IMR-90 (cell line): ENCODE measurements at regions not wholly inside any gene's neighbourhood (a gene's known extent, or its start where the extent isn't known, plus 50 kb on each side); places are given as distances from the start of the nearest gene placed in this dataset.

ENCODE experiments used
- ATAC-seq: fragments of 200-7000 bp; cut with Tn5 transposase; 2 replicates; pipeline ENCODE4 v1.9.1; 2020; ENCODE audit warnings: low read depth, mild to moderate bottlenecking, moderate library complexity
- BruUV-seq: library from RNA; stranded (reverse); fragments of 400-500 nt; replicated peaks from 2 replicates; lab custom pipeline; 2021; lab: Mats Ljungman, UMichigan
- CTCF ChIA-PET: fragments of 300-600 bp; formaldehyde crosslinking; extraction: SDS; loops from one replicate; lab custom pipeline; 2021; ENCODE audit warnings: antibody characterized with exemption; lab: Yijun Ruan, JAX
- POLR2A ChIA-PET: fragments of 300-600 bp; sonication (Branson Sonifier 250); formaldehyde crosslinking; loops from one replicate; lab custom pipeline; 2022; ENCODE audit warnings: antibody characterized with exemption; ENCODE audit not compliant: unreplicated experiment; lab: Charles Lee
- DNase-seq: peaks from one replicate; pipeline ENCODE4 v3.0.0; 2013
- H2AFZ ChIP-seq: replicated peaks from 2 replicates; pipeline ENCODE3; 2013; ENCODE audit warnings: low read length, mild to moderate bottlenecking; ENCODE audit not compliant: poor library complexity
- H2AK5ac ChIP-seq: 2 replicates; pipeline ENCODE4 v1.6.1; 2013; ENCODE audit warnings: low read depth, low read length, inconsistent platforms
- H2AK9ac ChIP-seq: replicated peaks from 2 replicates; pipeline ENCODE3; 2013; ENCODE audit warnings: mild to moderate bottlenecking, low read depth, low read length, moderate library complexity; ENCODE audit not compliant: poor library complexity
- H2BK120ac ChIP-seq: 2 replicates; pipeline ENCODE4 v1.6.1; 2013; ENCODE audit warnings: low read depth, low read length, inconsistent platforms
- H2BK15ac ChIP-seq: 3 replicates; pipeline ENCODE4 v1.6.1; 2013; ENCODE audit warnings: low read depth, low read length, inconsistent platforms
- H2BK20ac ChIP-seq: 2 replicates; pipeline ENCODE4 v1.6.1; 2013; ENCODE audit warnings: low read depth, mild to moderate bottlenecking, inconsistent platforms, low read length, moderate library complexity
- H2BK5ac ChIP-seq: 2 replicates; pipeline ENCODE4 v1.6.1; 2013; ENCODE audit warnings: mild to moderate bottlenecking, low read depth, low read length, inconsistent platforms; ENCODE audit not compliant: poor library complexity, severe bottlenecking
- H3K14ac ChIP-seq: replicated peaks from 2 replicates; pipeline ENCODE4 v1.6.1; 2013; ENCODE audit warnings: low read depth, low read length, inconsistent platforms
- H3K18ac ChIP-seq: 2 replicates; pipeline ENCODE4 v1.6.1; 2013; ENCODE audit warnings: low read depth, low read length, control low read depth
- H3K23ac ChIP-seq: 2 replicates; pipeline ENCODE4 v1.6.1; 2013; ENCODE audit warnings: low read depth, low read length, inconsistent platforms
- H3K27ac ChIP-seq: 2 replicates; pipeline ENCODE4 v1.5.1; 2013; ENCODE audit warnings: mild to moderate bottlenecking, control low read depth, low read length; ENCODE audit not compliant: insufficient read depth
- H3K27me3 ChIP-seq: 2 replicates; pipeline ENCODE4 v1.6.1; 2013; ENCODE audit warnings: low read length; ENCODE audit not compliant: control insufficient read depth, insufficient read depth
- H3K36me3 ChIP-seq: 2 replicates; pipeline ENCODE4 v1.6.1; 2013; ENCODE audit warnings: low read length, mixed read lengths; ENCODE audit not compliant: control insufficient read depth, insufficient read depth
- H3K4ac ChIP-seq: 2 replicates; pipeline ENCODE4 v1.6.1; 2013; ENCODE audit warnings: low read depth, low read length, inconsistent platforms
- H3K4me1 ChIP-seq: 2 replicates; pipeline ENCODE4 v1.6.1; 2013; ENCODE audit warnings: low read length, mixed read lengths; ENCODE audit not compliant: control insufficient read depth, insufficient read depth
- H3K4me2 ChIP-seq: 2 replicates; pipeline ENCODE4 v1.6.1; 2013; ENCODE audit warnings: low read depth, mild to moderate bottlenecking, control low read depth, low read length, moderate library complexity
- H3K4me3 ChIP-seq: 2 replicates; pipeline ENCODE4 v1.5.1; 2013; ENCODE audit warnings: low read depth, mild to moderate bottlenecking, control low read depth, low read length, moderate library complexity; ENCODE audit not compliant: insufficient read depth
- H3K56ac ChIP-seq: 2 replicates; pipeline ENCODE4 v1.6.1; 2013; ENCODE audit warnings: low read length, inconsistent platforms; ENCODE audit not compliant: insufficient read depth; ENCODE audit errors: extremely low read depth
- H3K79me1 ChIP-seq, 2 experiments: 2 replicates each; pipeline ENCODE4 v1.6.1; 2013; ENCODE audit warnings: low read length in 2 of 2, inconsistent platforms in 1 of 2, low read depth in 1 of 2
- H3K9ac ChIP-seq: 2 replicates; pipeline ENCODE4 v1.6.1; 2013; ENCODE audit warnings: low read depth, low read length, control low read depth
- H3K9me1 ChIP-seq: 2 replicates; pipeline ENCODE4 v1.6.1; 2013; ENCODE audit warnings: low read length, inconsistent platforms; ENCODE audit not compliant: insufficient read depth
- H3K9me3 ChIP-seq: 2 replicates; pipeline ENCODE4 v1.6.1; 2013; ENCODE audit warnings: low read length; ENCODE audit not compliant: control insufficient read depth, insufficient read depth
- H4K20me1 ChIP-seq: 2 replicates; pipeline ENCODE4 v1.6.1; 2013; ENCODE audit warnings: low read length, inconsistent platforms; ENCODE audit not compliant: insufficient read depth
- H4K5ac ChIP-seq: 2 replicates; pipeline ENCODE4 v1.6.1; 2013; ENCODE audit warnings: mild to moderate bottlenecking, low read depth, low read length, control low read depth
- H4K8ac ChIP-seq, 2 experiments: 2 replicates each; pipeline ENCODE4 v1.6.1; 2013; ENCODE audit warnings: low read depth in 2 of 2, low read length in 2 of 2, control low read depth in 1 of 2, inconsistent platforms in 1 of 2
- H4K91ac ChIP-seq: 2 replicates; pipeline ENCODE4 v1.6.1; 2013; ENCODE audit warnings: low read depth, low read length, inconsistent platforms; ENCODE audit not compliant: insufficient read depth
- BHLHE40 ChIP-seq: fragments of 150-350 bp; IDR thresholded peaks from 2 replicates; pipeline ENCODE4 v1.6.1; 2016; ENCODE audit warnings: mild to moderate bottlenecking, low read depth, low read length
- CEBPB ChIP-seq: IDR thresholded peaks from 2 replicates; pipeline ENCODE4 v1.6.1; 2012; ENCODE audit warnings: low read depth, low read length, improper control_type of control experiment
- CHD1 ChIP-seq: IDR thresholded peaks from 2 replicates; pipeline ENCODE4 v1.6.1; 2012; ENCODE audit warnings: low read depth, low read length, improper control_type of control experiment
- CTCF ChIP-seq: conservative IDR thresholded peaks from 2 replicates; pipeline ENCODE4 v1.5.1; 2012; ENCODE audit warnings: mild to moderate bottlenecking, low read depth, low read length, improper control_type of control experiment
- FOS ChIP-seq: fragments of 150-350 bp; IDR thresholded peaks from 2 replicates; pipeline ENCODE4 v1.6.1; 2016; ENCODE audit warnings: low read depth, low read length
- MAFK ChIP-seq: IDR thresholded peaks from 2 replicates; pipeline ENCODE4 v1.6.1; 2012; ENCODE audit warnings: low read depth, low read length, improper control_type of control experiment
- MAZ ChIP-seq: IDR thresholded peaks from 2 replicates; pipeline ENCODE4 v1.6.1; 2012; ENCODE audit warnings: low read depth, mild to moderate bottlenecking, low read length, improper control_type of control experiment, moderate library complexity, borderline replicate concordance
- MXI1 ChIP-seq: IDR thresholded peaks from 2 replicates; pipeline ENCODE4 v1.6.1; 2012; ENCODE audit warnings: low read depth, mild to moderate bottlenecking, low read length, moderate library complexity, borderline replicate concordance
- NFE2L2 ChIP-seq: fragments of 150-350 bp; IDR thresholded peaks from 2 replicates; pipeline ENCODE4 v1.6.1; 2016; ENCODE audit warnings: low read depth, mild to moderate bottlenecking, low read length
- RCOR1 ChIP-seq: IDR thresholded peaks from 2 replicates; pipeline ENCODE4 v1.6.1; 2012; ENCODE audit warnings: mild to moderate bottlenecking, low read length, improper control_type of control experiment; ENCODE audit not compliant: insufficient replicate concordance
- RFX5 ChIP-seq: IDR thresholded peaks from 2 replicates; pipeline ENCODE4 v1.8.0; 2012; ENCODE audit warnings: low read depth, mild to moderate bottlenecking, low read length, moderate library complexity
- SMC3 ChIP-seq: fragments of 150-350 bp; IDR thresholded peaks from 2 replicates; pipeline ENCODE4 v1.6.1; 2016; ENCODE audit warnings: low read depth, mild to moderate bottlenecking, antibody characterized with exemption, low read length, moderate library complexity
- WGBS, 2 experiments: methylation state at CpG; one replicate each; pipeline versions ENCODE4 v1.1.5 to v1.1.7; 2013; ENCODE audit warnings: missing lambda C conversion rate in 2 of 2; ENCODE audit not compliant: insufficient read length in 1 of 2; ENCODE audit errors: extremely low coverage in 2 of 2; 5-methylcytosine and 5-hydroxymethylcytosine counted together
- dilution Hi-C: fragments of 300-500 bp; cut with HindIII; formaldehyde crosslinking; loops from one replicate; pipeline ENCODE4 v1.14.3; 2018; ENCODE audit warnings: low sequenced_read_pairs; ENCODE audit not compliant: unreplicated experiment
- in situ Hi-C: fragments of 300-500 bp; cut with MboI; formaldehyde crosslinking; loops from 3 replicates; pipeline ENCODE4 v1.14.3; 2019; ENCODE audit warnings: low sequenced_read_pairs, inconsistent platforms, mixed read lengths
- intact Hi-C: fragments of 100-400 bp; cut with micrococcal nuclease; formaldehyde crosslinking; loops from 2 replicates; pipeline ENCODE4 v1.10.0; 2022
- TF ChIP-seq, protein P1 (sequence below): fragments of 150-350 bp; IDR thresholded peaks from 2 replicates; pipeline ENCODE4 v1.6.1; 2017; ENCODE audit warnings: mild to moderate bottlenecking, antibody characterized with exemption, low read length, low read depth
- TF ChIP-seq, protein P2 (sequence below): fragments of 150-350 bp; IDR thresholded peaks from 2 replicates; pipeline ENCODE4 v1.6.1; 2016; ENCODE audit warnings: low read depth, mild to moderate bottlenecking, low read length, moderate library complexity, borderline replicate concordance

DNA sequence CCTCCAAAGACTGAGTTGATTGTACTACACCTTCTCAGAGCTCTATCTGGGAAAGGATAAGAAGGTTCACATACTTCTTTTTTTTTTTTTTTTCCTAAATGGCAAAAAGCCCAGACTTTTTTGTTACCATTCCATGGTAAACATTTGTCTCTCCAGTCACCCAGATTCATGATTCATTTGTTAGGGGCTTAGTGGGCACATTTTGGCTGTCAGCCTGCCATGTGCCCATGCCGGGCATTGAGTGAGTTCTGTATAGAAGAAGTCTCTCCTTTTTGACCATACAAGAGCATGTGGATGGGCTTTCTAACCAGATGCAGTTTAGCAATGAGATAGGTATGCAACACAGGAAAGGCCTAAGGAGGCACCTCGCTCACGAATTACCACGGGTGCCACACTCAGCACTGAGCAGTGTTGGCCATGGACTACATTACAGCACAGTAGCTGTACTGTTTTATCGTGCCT is 447.5 kb upstream of the HSF2 start:
- TF ChIP-seq FOS: peak; percentile 21; the same call in 1 of the 2 replicates
- TF ChIP-seq, protein P1, sequence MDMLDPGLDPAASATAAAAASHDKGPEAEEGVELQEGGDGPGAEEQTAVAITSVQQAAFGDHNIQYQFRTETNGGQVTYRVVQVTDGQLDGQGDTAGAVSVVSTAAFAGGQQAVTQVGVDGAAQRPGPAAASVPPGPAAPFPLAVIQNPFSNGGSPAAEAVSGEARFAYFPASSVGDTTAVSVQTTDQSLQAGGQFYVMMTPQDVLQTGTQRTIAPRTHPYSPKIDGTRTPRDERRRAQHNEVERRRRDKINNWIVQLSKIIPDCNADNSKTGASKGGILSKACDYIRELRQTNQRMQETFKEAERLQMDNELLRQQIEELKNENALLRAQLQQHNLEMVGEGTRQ: peak; percentile 2; the same call in 1 of the 2 replicates
- TF ChIP-seq SMC3: no peak
- TF ChIP-seq CEBPB: peak; percentile 34; the same call in 1 of the 2 replicates
- no peak for TF ChIP-seq BHLHE40
- no peak for TF ChIP-seq NFE2L2
- TF ChIP-seq, protein P2, sequence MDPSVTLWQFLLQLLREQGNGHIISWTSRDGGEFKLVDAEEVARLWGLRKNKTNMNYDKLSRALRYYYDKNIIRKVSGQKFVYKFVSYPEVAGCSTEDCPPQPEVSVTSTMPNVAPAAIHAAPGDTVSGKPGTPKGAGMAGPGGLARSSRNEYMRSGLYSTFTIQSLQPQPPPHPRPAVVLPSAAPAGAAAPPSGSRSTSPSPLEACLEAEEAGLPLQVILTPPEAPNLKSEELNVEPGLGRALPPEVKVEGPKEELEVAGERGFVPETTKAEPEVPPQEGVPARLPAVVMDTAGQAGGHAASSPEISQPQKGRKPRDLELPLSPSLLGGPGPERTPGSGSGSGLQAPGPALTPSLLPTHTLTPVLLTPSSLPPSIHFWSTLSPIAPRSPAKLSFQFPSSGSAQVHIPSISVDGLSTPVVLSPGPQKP: no peak
- TF ChIP-seq MAFK: no peak
- no peak for TF ChIP-seq MAZ
- TF ChIP-seq CHD1: no peak
- no peak for TF ChIP-seq RCOR1
- TF ChIP-seq RFX5: no peak
- TF ChIP-seq MXI1: 0 out of 2 replicates have a peak, but pooled peaks have one; percentile 16
- no peak for TF ChIP-seq CTCF
- Histone ChIP-seq H4K5ac (no peak overlapping the region; the same call in 1 of the 2 replicates), H3K23ac (peak overlapping the region; percentile 64), H3K79me1 (no peaks in the 10 kb centered on the region), H4K20me1 (no peaks in the 10 kb centered on the region), H3K14ac (peak overlapping the region; percentile 73; the same call in 1 of the 2 replicates), H3K56ac (no peak overlapping the region), H2BK15ac (peak overlapping the region; percentile 26; the same call in 1 of the 3 replicates), H4K8ac (peak overlapping the region; percentile 1 to 66; a peak in 3 of 4 replicates), H3K9me1 (peaks cover 13% of the 10 kb centered on the region), H2BK5ac (peak overlapping the region; percentile 89), H3K4me1 (peaks cover 7% of the 10 kb centered on the region), H2AK9ac (peak overlapping the region; percentile 94), H3K4ac (peak overlapping the region; percentile 86), H3K9ac (no peak overlapping the region), H3K36me3 (no peaks in the 10 kb centered on the region), H3K18ac (peak overlapping the region; percentile 4; the same call in 1 of the 2 replicates), H3K4me3 (no peak overlapping the region), H2BK120ac (peak overlapping the region; percentile 84), H3K27me3 (no peaks in the 10 kb centered on the region), H2AFZ (peak overlapping the region; percentile 85), H3K27ac (peak overlapping the region; percentile 15), H3K4me2 (peak overlapping the region; percentile 1; the same call in 1 of the 2 replicates), H3K9me3 (no peaks in the 10 kb centered on the region), H4K91ac (peak overlapping the region; percentile 57), H2AK5ac (peak overlapping the region; percentile 68), H2BK20ac (peak overlapping the region; percentile 41)
- ChIA-PET CTCF (interaction anchor here (0.7 kb wide), 1 partner anchor 82 kb away, joined by 12 read pairs; no protein-coding TSS in a partner anchor), POLR2A (interaction anchor here (0.6 to 0.7 kb wide), 3 partner anchors 18 to 503 kb away, joined by 3 to 9 read pairs (median 6); no protein-coding TSS in a partner anchor)
- in situ Hi-C loops: no loop called here
- DNase-seq (peak; percentile 80), ATAC-seq (peak; percentile 87)
- intact Hi-C loops: no loop called here
- no TSS peak for BruUV-seq
- WGBS, 2 experiments: 58% methylated on average over 2 of the region's 5 CpGs; no CpG with 5 or more reads in 1 of the 2 experiments
- dilution Hi-C loops: no loop called here
